SH-SY5Y (cell line): ENCODE measurements at regions not wholly inside any gene's neighbourhood (a gene's known extent, or its start where the extent isn't known, plus 50 kb on each side); places are given as distances from the start of the nearest gene placed in this dataset.

Source experiments
- GATA2 ChIP-seq: IDR thresholded peaks from 2 replicates; pipeline ENCODE4 v1.6.1; 2011; ENCODE audit warnings: mild to moderate bottlenecking, low read depth, low read length
- GATA3 ChIP-seq: IDR thresholded peaks from 2 replicates; pipeline ENCODE4 v1.6.1; 2011; ENCODE audit warnings: low read depth, mild to moderate bottlenecking, low read length, moderate library complexity

GRCh38 chr10:64829888-64830412, 1308.7 kb downstream of the REEP3 start:
- TF ChIP-seq GATA2, result no peak

GRCh38 chr10:64830869-64831268, 1309.7 kb downstream of the REEP3 start:
- TF ChIP-seq GATA3, result no peak
- no peak for TF ChIP-seq GATA2

GRCh38 chr10:64840341-64840740, 1319.1 kb downstream of the REEP3 start:
- TF ChIP-seq GATA3, result no peak

GRCh38 chr10:64846700-64847099, 1325.5 kb downstream of the REEP3 start:
- TF ChIP-seq GATA3, result peak; percentile 84
- TF ChIP-seq GATA2, result peak; percentile 72

- TF ChIP-seq GATA3, result no peak
- TF ChIP-seq GATA2, result no peak
Measured at GRCh38 chr10:64855941-64856340, 1334.7 kb downstream of the REEP3 start.

GRCh38 chr10:64859911-64860310, 1338.7 kb downstream of the REEP3 start:
- TF ChIP-seq GATA3 (no peak), GATA2 (no peak)

GRCh38 chr10:64863836-64864235, 1342.6 kb downstream of the REEP3 start:
- TF ChIP-seq GATA2 (no peak), GATA3 (no peak)

- TF ChIP-seq GATA2 (no peak), GATA3 (no peak)
Measured at GRCh38 chr10:64867501-64867962, 1346.3 kb downstream of the REEP3 start.

- no peak for TF ChIP-seq GATA3
- TF ChIP-seq GATA2, result no peak
Measured at GRCh38 chr10:64873088-64873487, 1351.9 kb downstream of the REEP3 start.

GRCh38 chr10:64873959-64874358, 1352.8 kb downstream of the REEP3 start:
- no peak for TF ChIP-seq GATA2
- TF ChIP-seq GATA3, result no peak

- TF ChIP-seq GATA3, result no peak
- TF ChIP-seq GATA2, result no peak
Measured at GRCh38 chr10:64880546-64880945, 1359.3 kb downstream of the REEP3 start.

- TF ChIP-seq GATA3 (no peak), GATA2 (no peak)
Measured at GRCh38 chr10:64881257-64881656, 1360.1 kb downstream of the REEP3 start.

- TF ChIP-seq GATA3, result no peak
- TF ChIP-seq GATA2, result no peak
Measured at GRCh38 chr10:64896582-64896981, 1375.4 kb downstream of the REEP3 start.

GRCh38 chr10:64952042-64952441, 1430.8 kb downstream of the REEP3 start:
- no peak for TF ChIP-seq GATA3
- TF ChIP-seq GATA2, result no peak

GRCh38 chr10:64956441-64956840, 1435.2 kb downstream of the REEP3 start:
- no peak for TF ChIP-seq GATA3
- no peak for TF ChIP-seq GATA2

- TF ChIP-seq GATA2 (no peak), GATA3 (no peak)
Measured at GRCh38 chr10:64959116-64959515, 1437.9 kb downstream of the REEP3 start.

GRCh38 chr10:64959883-64960282, 1438.7 kb downstream of the REEP3 start:
- TF ChIP-seq GATA3, result no peak
- no peak for TF ChIP-seq GATA2

GRCh38 chr10:64973391-64973790, 1452.2 kb downstream of the REEP3 start:
- no peak for TF ChIP-seq GATA2
- no peak for TF ChIP-seq GATA3

- no peak for TF ChIP-seq GATA3
- no peak for TF ChIP-seq GATA2
Measured at GRCh38 chr10:64976150-64976549, 1454.9 kb downstream of the REEP3 start.
